Heart left ventricle (tissue), 16 donors: ENCODE measurements at regions not wholly inside any gene's neighbourhood (a gene's known extent, or its start where the extent isn't known, plus 50 kb on each side); places are given as distances from the start of the nearest gene placed in this dataset.

Experiments
- ATAC-seq, 4 donors: fragments of 200-7000 bp; cut with Tn5 transposase; one replicate each; pipeline ENCODE4 v1.9.1; 2020 to 2022; ENCODE audit warnings: moderate library complexity in 4 of 4, mild to moderate bottlenecking in 3 of 4, moderate number of reproducible peaks in 1 of 4
- DNase-seq, 5 donors: peaks; one replicate each; pipeline ENCODE4 v3.0.0-alpha.2; 2020
- H3K27ac ChIP-seq, 12 donors: fragments of 200-600 bp; sonication (generic) in 4 of 12; one replicate each; pipeline versions ENCODE4 v1.5.0 to v1.8.0; 2016 to 2022; ENCODE audit warnings: mild to moderate bottlenecking in 2 of 12
- H3K27me3 ChIP-seq, 9 donors: fragments of 200-600 bp; sonication (generic) in 2 of 9; one replicate each; pipeline versions ENCODE4 v1.5.1 to v1.8.0; 2016 to 2022; ENCODE audit warnings: mild to moderate bottlenecking in 3 of 9
- H3K36me3 ChIP-seq, 9 donors: fragments of 200-600 bp; sonication (generic) in 2 of 9; one replicate each; pipeline versions ENCODE4 v1.5.0 to v1.8.0; 2018 to 2022; ENCODE audit warnings: mild to moderate bottlenecking in 2 of 9
- H3K4me1 ChIP-seq, 12 donors: fragments of 200-600 bp; sonication (generic) in 4 of 12; one replicate each; pipeline versions ENCODE4 v1.5.0 to v1.8.0; 2016 to 2022; ENCODE audit warnings: mild to moderate bottlenecking in 3 of 12
- H3K4me3 ChIP-seq, 12 donors: fragments of 200-600 bp; sonication (generic) in 4 of 12; one replicate each; pipeline versions ENCODE4 v1.5.0 to v1.8.0; 2017 to 2022; ENCODE audit warnings: mild to moderate bottlenecking in 9 of 12, moderate library complexity in 4 of 12
- H3K9me3 ChIP-seq, 12 donors: fragments of 200-600 bp; sonication (generic) in 4 of 12; one replicate each; pipeline versions ENCODE4 v1.5.0 to v1.8.0; 2016 to 2022; ENCODE audit warnings: mild to moderate bottlenecking in 1 of 12
- POLR2A ChIP-seq, 2 donors: fragments of 450-650 bp; IDR thresholded peaks; one replicate each; pipeline ENCODE4 v1.6.1; 2017; ENCODE audit warnings: antibody characterized with exemption in 2 of 2, mild to moderate bottlenecking in 2 of 2, moderate library complexity in 2 of 2
- WGBS, 4 donors: extraction: QIAGEN DNeasy Blood & Tissue Kit in 2 of 4; methylation state at CpG; one replicate each; pipeline versions ENCODE4 v1.1.5 to v1.1.7; 2013 to 2018; 5-methylcytosine and 5-hydroxymethylcytosine counted together
- intact Hi-C, 10 donors: fragments of 100-400 bp; cut with DNase I; formaldehyde crosslinking; loops; one replicate each; pipeline versions ENCODE4 v1.11.1 to v1.14.2; 2022
- TF ChIP-seq, protein P1 (sequence below), 12 donors: fragments of 200-600 bp; sonication (generic) in 4 of 12; IDR thresholded peaks; one replicate each; pipeline versions ENCODE4 v1.5.0 to v1.8.0; 2018 to 2022; ENCODE audit warnings: antibody characterized with exemption in 12 of 12, mild to moderate bottlenecking in 5 of 12
- donor health status: ischemic (EF 13 %, LVEDD 7.1; RV severe dilation, severe dysfunction).
- donor health status: healthy with polysubstance abuse.
- donor health status: DM: no; HTN: yes; CAD: no.
- donor health status: DM: no; HTN: no; CAD: no.
- donor health status: ischemic (EF 25% LVEDD 6.9; RV normal size, moderate dysfunction).
- donor health status: ischemic (EF 25% LVEDD 5.7; RV mildly dilated, moderate dysfunction).
- donor health status: healthy.
- donor health status: DM: yes; HTN: yes; CAD: no.
- donor health status: ischemic (EF 35%, LVEDD 5.7; RV mildly dilated, moderate dysfunction).
- donor health status: nonischemic (EF 11% LVEDD 7.7; RV severe dilation, severe dysfunction).
- donor health status: DM: yes; HTN: yes; CAD: no.
- donor health status: PGD.
- donor health status: ischemic (EF 29% LVEDD 5.4; RV normal size, mild dysfunction).
- donor health status: nonischemic (EF 23%, LVEDD 6.1; RV moderate dilation, normal function).

GRCh38 chr18:71426441-71426840 lies 1117.7 kb downstream of the CBLN2 start:
- ATAC-seq (no peak), DNase-seq (no peak)
- Histone ChIP-seq H3K27ac (no peak overlapping the region), H3K4me3 (no peak overlapping the region), H3K9me3 (peaks cover 0 to 5% (median 0%) of the 10 kb centered on the region in 12 donors), H3K36me3 (no peaks in the 10 kb centered on the region), H3K27me3 (no peaks in the 10 kb centered on the region), H3K4me1 (no peaks in the 10 kb centered on the region)
- intact Hi-C loops, result no loop called here
- TF ChIP-seq, protein P1, sequence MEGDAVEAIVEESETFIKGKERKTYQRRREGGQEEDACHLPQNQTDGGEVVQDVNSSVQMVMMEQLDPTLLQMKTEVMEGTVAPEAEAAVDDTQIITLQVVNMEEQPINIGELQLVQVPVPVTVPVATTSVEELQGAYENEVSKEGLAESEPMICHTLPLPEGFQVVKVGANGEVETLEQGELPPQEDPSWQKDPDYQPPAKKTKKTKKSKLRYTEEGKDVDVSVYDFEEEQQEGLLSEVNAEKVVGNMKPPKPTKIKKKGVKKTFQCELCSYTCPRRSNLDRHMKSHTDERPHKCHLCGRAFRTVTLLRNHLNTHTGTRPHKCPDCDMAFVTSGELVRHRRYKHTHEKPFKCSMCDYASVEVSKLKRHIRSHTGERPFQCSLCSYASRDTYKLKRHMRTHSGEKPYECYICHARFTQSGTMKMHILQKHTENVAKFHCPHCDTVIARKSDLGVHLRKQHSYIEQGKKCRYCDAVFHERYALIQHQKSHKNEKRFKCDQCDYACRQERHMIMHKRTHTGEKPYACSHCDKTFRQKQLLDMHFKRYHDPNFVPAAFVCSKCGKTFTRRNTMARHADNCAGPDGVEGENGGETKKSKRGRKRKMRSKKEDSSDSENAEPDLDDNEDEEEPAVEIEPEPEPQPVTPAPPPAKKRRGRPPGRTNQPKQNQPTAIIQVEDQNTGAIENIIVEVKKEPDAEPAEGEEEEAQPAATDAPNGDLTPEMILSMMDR (IDR thresholded peaks at IDR 0.05), result peak in 1 of 12 donors; percentile 6
- TF ChIP-seq POLR2A (IDR thresholded peaks at IDR 0.05), result no peak

DNA sequence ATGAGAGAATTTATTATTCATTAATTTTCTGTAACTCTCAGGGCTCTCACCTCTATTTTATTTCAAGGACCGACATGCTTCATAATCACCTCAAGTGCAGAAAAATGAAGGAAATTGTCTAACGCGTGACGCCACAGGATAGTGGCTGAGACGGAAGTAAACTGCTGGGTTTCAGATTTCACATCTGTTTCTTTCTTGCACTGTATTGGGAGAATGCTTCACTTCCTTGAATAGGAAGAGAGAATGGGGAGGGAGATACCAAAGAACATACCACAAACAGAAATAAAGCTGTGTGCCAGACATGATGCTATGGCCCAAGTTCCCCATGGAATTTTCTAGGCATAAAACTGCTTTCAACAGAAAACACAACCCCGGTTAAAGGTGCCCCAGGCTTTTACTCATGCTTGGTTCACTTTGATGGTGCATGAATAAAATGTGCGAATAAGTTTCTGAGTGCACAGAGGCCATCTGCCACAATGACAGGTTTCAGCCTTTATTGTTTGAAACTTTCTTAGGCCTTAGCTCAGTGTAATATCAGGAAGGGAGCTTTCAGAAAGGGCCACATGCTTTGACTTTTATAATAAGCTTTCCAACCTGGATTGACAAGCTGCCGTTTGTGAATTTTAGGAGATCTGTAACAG lies 1116.4 kb downstream of the SOCS6 start:
- Histone ChIP-seq H3K27me3 (no peaks in the 10 kb centered on the region), H3K4me1 (no peaks in the 10 kb centered on the region), H3K36me3 (no peaks in the 10 kb centered on the region), H3K27ac (no peak overlapping the region), H3K9me3 (no peaks in the 10 kb centered on the region), H3K4me3 (no peak overlapping the region)
- ATAC-seq, result no peak
- intact Hi-C loops, result no loop called here
- 54 to 70% (median 65%) methylated on average over 8 of the region's 8 CpGs for WGBS, 4 donors
- no peak for TF ChIP-seq POLR2A (IDR thresholded peaks at IDR 0.05)
- TF ChIP-seq, protein P1 (IDR thresholded peaks at IDR 0.05), result no peak
- no peak for DNase-seq

- Histone ChIP-seq H3K4me1 (no peaks in the 10 kb centered on the region), H3K36me3 (no peaks in the 10 kb centered on the region), H3K4me3 (no peak overlapping the region), H3K27ac (no peak overlapping the region), H3K27me3 (no peaks in the 10 kb centered on the region), H3K9me3 (no peaks in the 10 kb centered on the region)
- TF ChIP-seq, protein P1 (IDR thresholded peaks at IDR 0.05), result no peak
- TF ChIP-seq POLR2A (IDR thresholded peaks at IDR 0.05), result no peak
- no peak for ATAC-seq
- intact Hi-C loops, result no loop called here
- WGBS, 4 donors, result 75 to 93% (median 79%) methylated on average over 2 of the region's 2 CpGs
- DNase-seq, result no peak
Observed at GRCh38 chr18:71403501-71403900, 1114.7 kb downstream of the SOCS6 start.

DNA sequence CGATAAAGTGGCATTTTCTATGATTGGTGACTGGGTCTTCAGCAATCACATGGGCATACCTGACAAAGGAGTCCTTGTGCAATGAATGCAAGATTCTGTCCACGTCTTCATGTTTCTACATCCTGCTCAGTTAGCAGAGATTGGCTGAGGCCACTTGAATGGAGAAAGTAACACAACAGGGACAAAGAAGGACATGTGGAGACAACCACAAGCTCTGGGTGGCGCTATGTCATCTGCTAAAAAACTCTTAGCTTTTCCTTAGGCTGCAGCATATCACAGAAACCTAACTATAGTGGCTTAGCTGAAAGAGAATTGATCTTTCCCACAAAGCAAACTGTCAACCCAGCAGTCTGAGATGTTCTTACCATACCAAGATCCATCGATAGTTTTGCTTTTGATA lies 1109.7 kb downstream of the SOCS6 start:
- TF ChIP-seq, protein P1 (IDR thresholded peaks at IDR 0.05), result no peak
- TF ChIP-seq POLR2A (IDR thresholded peaks at IDR 0.05), result no peak
- Histone ChIP-seq H3K36me3 (no peaks in the 10 kb centered on the region), H3K27ac (no peak overlapping the region), H3K4me1 (no peaks in the 10 kb centered on the region), H3K4me3 (no peak overlapping the region), H3K9me3 (no peaks in the 10 kb centered on the region), H3K27me3 (no peaks in the 10 kb centered on the region)
- intact Hi-C loops, result no loop called here
- WGBS, 4 donors, result 51 to 58% (median 52%) methylated on average over 4 of the region's 4 CpGs
- ATAC-seq (no peak), DNase-seq (no peak)
